A549 (cell line): ENCODE measurements at regions not wholly inside any gene's neighbourhood (a gene's known extent, or its start where the extent isn't known, plus 50 kb on each side); places are given as distances from the start of the nearest gene placed in this dataset.

Experiments used
- ATAC-seq, 2 experiments: fragments of 200-7000 bp in 1 of 2; fragments of >200 bp in 1 of 2; cut with Nextera tagmentation in 1 of 2; cut with Tn5 transposase in 1 of 2; 3 replicates each; pipeline versions ENCODE4 v1.8.0 to v1.9.1; 2018 to 2020; ENCODE audit warnings: mild to moderate bottlenecking in 1 of 2, moderate library complexity in 1 of 2
- CTCF ChIA-PET: fragments of 300-600 bp; sonication (Branson Sonifier 250); formaldehyde crosslinking; extraction: SDS; loops from one replicate; lab custom pipeline; 2021; ENCODE audit warnings: antibody characterized with exemption, inconsistent platforms; lab: Yijun Ruan, JAX
- POLR2A ChIA-PET: fragments of 350-600 bp; formaldehyde crosslinking; extraction: SDS; loops from one replicate; lab custom pipeline; 2021; ENCODE audit warnings: antibody characterized with exemption, inconsistent platforms; lab: Yijun Ruan, JAX
- DNase-seq, 2 experiments: peaks; one replicate each; pipeline versions ENCODE4 v3.0.0 to v3.0.0-alpha.2; 2011 to 2016; ENCODE audit warnings: low read depth in 1 of 2, low spot score in 1 of 2
- FAIRE-seq: peaks from 2 replicates; lab custom pipeline; 2011; peaks lifted over from hg19 to GRCh38; lab: Jason Lieb, UNC
- H3K27ac ChIP-seq, 2 experiments: fragments of >200 bp; sonication (Bioruptor Twin); formaldehyde crosslinking; 3 replicates each; pipeline ENCODE4 v1.5.1; 2016 to 2017
- H3K4me1 ChIP-seq: fragments of >200 bp; sonication (Bioruptor Twin); formaldehyde crosslinking; 3 replicates; pipeline ENCODE4 v1.6.1; 2016
- H3K4me2 ChIP-seq: fragments of >200 bp; sonication (Bioruptor Twin); formaldehyde crosslinking; 3 replicates; pipeline ENCODE4 v1.6.1; 2016
- H3K4me3 ChIP-seq: fragments of >200 bp; sonication (Bioruptor Twin); formaldehyde crosslinking; 3 replicates; pipeline ENCODE4 v1.5.1; 2016
- H3K9me3 ChIP-seq: fragments of >200 bp; sonication (Bioruptor Twin); formaldehyde crosslinking; 3 replicates; pipeline ENCODE4 v1.6.1; 2016
- E2F6 ChIP-seq: IDR thresholded peaks from 2 replicates; pipeline ENCODE4 v1.6.1; 2012; ENCODE audit warnings: low read depth, borderline replicate concordance
- EHMT2 ChIP-seq: fragments of 200-600 bp; sonication (generic); IDR thresholded peaks from 2 replicates; pipeline ENCODE4 v1.6.1; 2016; ENCODE audit warnings: antibody characterized with exemption, low read depth, mild to moderate bottlenecking, moderate library complexity
- ELK1 ChIP-seq: fragments of 150-350 bp; IDR thresholded peaks from 2 replicates; pipeline ENCODE4 v1.6.1; 2014; ENCODE audit warnings: low read depth, mild to moderate bottlenecking, low read length
- GATA3 ChIP-seq: IDR thresholded peaks from 2 replicates; pipeline ENCODE4 v1.6.1; 2012; ENCODE audit warnings: borderline replicate concordance
- HES2 ChIP-seq: fragments of >200 bp; sonication (Bioruptor Twin); formaldehyde crosslinking; IDR thresholded peaks from 2 replicates; pipeline ENCODE4 v1.6.1; 2016
- KDM5A ChIP-seq: fragments of 200-600 bp; sonication (generic); IDR thresholded peaks from 2 replicates; pipeline ENCODE4 v1.6.1; 2016; ENCODE audit warnings: antibody characterized with exemption, mild to moderate bottlenecking
- MAFK ChIP-seq: fragments of 450-650 bp; IDR thresholded peaks from 2 replicates; pipeline ENCODE4 v1.6.1; 2014; ENCODE audit not compliant: partially characterized antibody
- NFE2L2 ChIP-seq: fragments of 150-350 bp; conservative IDR thresholded peaks from 2 replicates; pipeline ENCODE4 v1.6.1; 2014; ENCODE audit warnings: low read length
- RAD21 ChIP-seq, 2 experiments: fragments of >200 bp in 1 of 2; sonication (Bioruptor Twin) in 1 of 2; formaldehyde crosslinking in 1 of 2; IDR thresholded peaks in 1 of 2; conservative IDR thresholded peaks in 1 of 2; 2 replicates in 1 of 2; 3 replicates in 1 of 2; pipeline ENCODE4 v1.6.1; 2012 to 2018; ENCODE audit warnings: inconsistent platforms in 1 of 2
- REST ChIP-seq: fragments of 200-600 bp; sonication (generic); IDR thresholded peaks from 2 replicates; pipeline ENCODE4 v1.6.1; 2016; ENCODE audit warnings: antibody characterized with exemption, mild to moderate bottlenecking, moderate library complexity
- TFCP2L1 ChIP-seq: fragments of 250-450 bp; sonication (Bioruptor Pico); IDR thresholded peaks from 2 replicates; pipeline ENCODE4 v1.5.0; 2021; ENCODE audit warnings: mild to moderate bottlenecking
- WGBS: methylation state at CpG from one replicate; pipeline ENCODE4 v1.1.6; 2017; ENCODE audit errors: missing lambda C conversion rate; 5-methylcytosine and 5-hydroxymethylcytosine counted together

- CTCF ChIA-PET = no interaction called here
These were observed 118.1 kb downstream of the WDR11 start for GRCh38 chr10:120969219-120969645.

GRCh38 chr10:120970595-120971529, 119.7 kb downstream of the WDR11 start:
- WGBS = 8% methylated on average over 9 of the region's 9 CpGs

More at GRCh38 chr10:120969219-120969645, 118.1 kb downstream of the WDR11 start:
- H3K27ac ChIP-seq = no peak overlapping the region
- POLR2A ChIA-PET = no interaction called here
- ATAC-seq = no peak
- WGBS = 8% methylated on average over 5 of the region's 5 CpGs
- H3K4me1 ChIP-seq = no peaks in the 10 kb centered on the region
- H3K4me2 ChIP-seq = no peak overlapping the region
- no peak overlapping the region for H3K4me3 ChIP-seq
- no peaks in the 10 kb centered on the region for H3K9me3 ChIP-seq
- DNase-seq = no peak
- FAIRE-seq = no peak
- TF ChIP-seq EHMT2 (no peak), GATA3 (no peak), REST (no peak), ELK1 (no peak), HES2 (no peak), NFE2L2 (no peak), RAD21 (conservative IDR thresholded peaks at IDR 0.05 in 1 of 2, IDR thresholded peaks at IDR 0.05 in 1 of 2) (no peak), E2F6 (no peak)
- TF ChIP-seq, all 56 proteins: peak for 0

GRCh38 chr10:120971671-120972070, 120.5 kb downstream of the WDR11 start:
- no peak for TF ChIP-seq KDM5A
- FAIRE-seq (no peak), ATAC-seq (no peak), DNase-seq (no peak)
- ChIA-PET CTCF (no interaction called here), POLR2A (no interaction called here)
- Histone ChIP-seq H3K4me1 (no peaks in the 10 kb centered on the region), H3K27ac (no peak overlapping the region), H3K4me3 (no peak overlapping the region), H3K4me2 (no peak overlapping the region), H3K9me3 (peaks cover 7% of the 10 kb centered on the region; the same call in 2 of the 3 replicates)
- WGBS = 0% methylated on average over 2 of the region's 2 CpGs

More at GRCh38 chr10:120970595-120971529, 119.7 kb downstream of the WDR11 start:
- POLR2A ChIA-PET = no interaction called here
- H3K4me1 ChIP-seq = no peaks in the 10 kb centered on the region
- CTCF ChIA-PET = no interaction called here
- no peak for ATAC-seq
- no peak for TF ChIP-seq TFCP2L1 (CRISPR knock-in tag)
- TF ChIP-seq MAFK = no peak
- no peak for TF ChIP-seq HES2
- TF ChIP-seq NFE2L2 = no peak
- TF ChIP-seq, all 56 proteins: peak for 0
- Histone ChIP-seq H3K27ac (no peak overlapping the region), H3K4me2 (no peak overlapping the region), H3K4me3 (no peak overlapping the region), H3K9me3 (peaks cover 7% of the 10 kb centered on the region; the same call in 2 of the 3 replicates)
- FAIRE-seq (no peak), DNase-seq (no peak)
